ENCODE measurements at regions not wholly inside any gene's neighbourhood (a gene's known extent, or its start where the extent isn't known, plus 50 kb on each side); places are given as distances from the start of the nearest gene placed in this dataset.

DNA sequence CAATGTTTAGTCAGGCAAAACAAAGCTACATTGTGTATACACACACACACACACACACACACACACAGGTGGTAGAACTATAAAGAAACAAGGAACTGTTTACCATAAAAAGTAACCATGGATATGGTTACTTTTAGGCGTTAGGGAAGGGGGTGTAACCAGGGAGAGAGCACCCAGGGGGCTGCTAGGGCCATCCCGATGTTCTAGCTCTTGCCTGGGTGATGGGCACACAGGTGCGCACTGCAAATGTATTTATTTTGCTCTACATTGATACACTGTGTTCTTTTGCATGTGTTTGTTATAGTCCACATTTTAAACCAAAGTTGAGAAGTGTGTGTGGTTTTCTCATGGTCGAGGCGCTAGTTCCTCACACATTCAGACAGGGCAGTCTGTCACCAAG lies 69.8 kb upstream of the MYCN start:
- no peak for TF ChIP-seq ZNF8 (CRISPR knock-in tag; IDR thresholded peaks at IDR 0.05)
- no peak for TF ChIP-seq ZFP3 (CRISPR knock-in tag; IDR thresholded peaks at IDR 0.05)
